ENCODE measurements at regions not wholly inside any gene's neighbourhood (a gene's known extent, or its start where the extent isn't known, plus 50 kb on each side); places are given as distances from the start of the nearest gene placed in this dataset.

GRCh38 chr10:104576611-104577010 lies 64.5 kb upstream of the SORCS3 start:
- DNase-seq (ENCODE audit: low spot score) = no peak

- DNase-seq (ENCODE audit: low spot score) = no peak
Observed at GRCh38 chr10:104577163-104577562, 63.9 kb upstream of the SORCS3 start.

GRCh38 chr10:104577861-104578521 lies 63.1 kb upstream of the SORCS3 start:
- DNase-seq (ENCODE audit: low spot score) = no peak

DNA sequence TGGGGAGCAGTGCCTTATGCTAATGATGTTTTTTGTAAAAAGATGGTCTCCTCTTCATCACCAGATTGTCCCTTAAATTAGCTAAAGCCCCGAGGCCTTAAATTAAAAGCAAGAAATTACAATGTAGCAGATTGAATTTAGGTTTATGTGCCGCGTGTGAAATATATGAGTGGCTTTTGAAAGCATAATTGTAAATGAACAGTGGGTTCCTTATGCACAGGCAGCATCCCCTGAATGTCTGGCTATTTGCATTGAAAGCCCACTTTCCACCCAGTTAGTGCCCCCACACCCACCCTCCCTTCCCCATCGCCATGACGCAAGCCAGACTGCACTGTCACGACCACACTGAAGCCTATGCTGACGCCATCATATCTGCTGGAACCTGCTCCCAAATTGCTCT lies 62.4 kb upstream of the SORCS3 start:
- DNase-seq (ENCODE audit: low spot score) = no peak

DNA sequence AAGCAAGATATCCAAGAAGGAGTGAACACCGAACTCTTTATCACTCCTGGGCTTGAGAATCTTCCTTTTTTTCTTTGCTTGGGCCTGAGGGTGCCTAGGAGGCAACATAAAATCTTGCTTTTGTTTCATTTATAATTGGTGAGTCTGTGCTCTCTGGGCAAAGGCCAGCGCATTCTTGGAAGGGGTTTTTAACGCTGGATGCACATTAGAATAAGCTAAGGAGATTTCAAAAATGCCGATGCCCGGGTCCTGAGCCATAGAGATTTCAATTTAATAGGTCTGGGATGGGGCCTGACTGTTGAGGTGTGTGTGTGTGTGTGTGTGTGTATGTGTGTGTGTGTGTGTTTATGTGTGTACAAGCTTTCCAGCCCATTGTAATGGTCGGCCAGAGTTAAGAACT lies 62.0 kb upstream of the SORCS3 start:
- DNase-seq (ENCODE audit: low spot score) = no peak

GRCh38 chr10:104580321-104580720 lies 60.8 kb upstream of the SORCS3 start:
- DNase-seq (ENCODE audit: low spot score) = no peak

GRCh38 chr10:104580774-104581675 lies 60.1 kb upstream of the SORCS3 start:
- peak; percentile 77 for DNase-seq (ENCODE audit: low spot score)

DNA sequence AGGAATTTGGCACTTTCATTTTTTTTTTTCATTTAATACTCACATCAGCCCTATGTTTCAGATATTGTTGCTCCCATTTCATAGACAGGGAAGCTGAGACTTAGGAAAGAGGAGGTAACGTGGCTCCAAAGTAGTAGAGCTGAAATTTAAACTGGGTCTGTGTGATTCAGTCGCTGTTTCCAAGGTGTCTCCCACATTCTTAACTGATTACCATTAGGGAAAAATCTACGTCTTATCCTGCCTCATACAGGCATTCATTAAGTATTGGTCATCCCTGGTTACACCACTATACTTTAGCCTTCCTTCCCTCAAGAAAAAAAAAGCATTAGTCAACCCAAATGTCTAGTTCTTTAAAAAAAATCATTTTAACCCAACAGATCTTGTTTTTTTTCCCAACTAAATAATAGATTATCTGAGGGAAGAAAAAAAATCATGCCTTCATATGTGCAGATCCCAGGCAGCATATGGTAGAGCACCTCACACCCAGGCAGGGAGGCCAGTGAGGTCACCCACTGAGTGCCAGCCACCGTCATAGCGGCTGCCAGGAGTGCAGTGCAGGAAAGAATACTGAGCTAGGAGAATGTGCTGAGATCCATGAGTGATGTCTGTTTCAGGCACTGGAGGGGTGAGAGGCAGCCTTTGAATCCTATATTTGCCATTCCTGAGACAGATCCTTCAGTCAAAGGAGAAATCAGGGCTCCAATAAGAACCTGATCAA lies 59.0 kb upstream of the SORCS3 start:
- no peak for DNase-seq (ENCODE audit: low spot score)

- no peak for DNase-seq (ENCODE audit: low spot score)
Observed at GRCh38 chr10:104582602-104582951, 58.5 kb upstream of the SORCS3 start.

- no peak for DNase-seq (ENCODE audit: low spot score)
Observed at GRCh38 chr10:104582966-104583365, 58.1 kb upstream of the SORCS3 start.

- DNase-seq (ENCODE audit: low spot score) = no peak
Observed at GRCh38 chr10:104584541-104584940, 56.5 kb upstream of the SORCS3 start.

- no peak for DNase-seq (ENCODE audit: low spot score)
Observed at GRCh38 chr10:104587751-104588150, 53.3 kb upstream of the SORCS3 start.

DNA sequence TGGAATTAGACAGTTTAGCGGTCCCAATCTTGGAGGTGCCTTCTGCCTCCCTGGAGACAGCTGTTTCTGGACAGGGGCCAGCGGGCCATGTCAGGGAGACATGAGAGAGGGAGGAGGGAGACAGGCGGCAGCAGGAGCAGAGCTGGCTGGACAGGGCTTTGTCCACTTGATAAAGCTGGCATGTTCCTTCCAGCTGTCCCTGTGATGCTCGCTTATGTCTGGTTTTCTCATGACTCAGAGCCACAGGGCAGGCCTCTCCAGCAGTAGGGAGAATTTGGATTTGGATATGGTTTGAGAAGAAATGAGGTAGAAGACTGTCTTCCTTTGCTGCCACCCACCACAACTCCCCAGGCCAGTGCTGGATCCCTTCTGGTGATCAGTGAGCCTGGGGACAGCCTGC lies 51.7 kb upstream of the SORCS3 start:
- no peak for DNase-seq (ENCODE audit: low spot score)

GRCh38 chr10:104589871-104590270 lies 51.2 kb upstream of the SORCS3 start:
- DNase-seq (ENCODE audit: low spot score) = no peak
